HG02571 (cell line): ENCODE measurements at regions not wholly inside any gene's neighbourhood (a gene's known extent, or its start where the extent isn't known, plus 50 kb on each side); places are given as distances from the start of the nearest gene placed in this dataset.
"Not testable (repeated sequence)": the region's sequence is repeated elsewhere in the genome, so short reads cannot be mapped to it uniquely, and the experiment has no call there.

ENCODE experiments used
- ATAC-seq: cut with Tn5 transposase; IDR thresholded peaks from one replicate; pipeline ENCODE4 v1.9.1; 2021; ENCODE audit warnings: mild to moderate bottlenecking, moderate library complexity; ENCODE audit not compliant: unreplicated experiment

GRCh38 chr1:243074224-243074623 lies 180.9 kb downstream of the CEP170 start:
- ATAC-seq, result not testable (repeated sequence)

DNA sequence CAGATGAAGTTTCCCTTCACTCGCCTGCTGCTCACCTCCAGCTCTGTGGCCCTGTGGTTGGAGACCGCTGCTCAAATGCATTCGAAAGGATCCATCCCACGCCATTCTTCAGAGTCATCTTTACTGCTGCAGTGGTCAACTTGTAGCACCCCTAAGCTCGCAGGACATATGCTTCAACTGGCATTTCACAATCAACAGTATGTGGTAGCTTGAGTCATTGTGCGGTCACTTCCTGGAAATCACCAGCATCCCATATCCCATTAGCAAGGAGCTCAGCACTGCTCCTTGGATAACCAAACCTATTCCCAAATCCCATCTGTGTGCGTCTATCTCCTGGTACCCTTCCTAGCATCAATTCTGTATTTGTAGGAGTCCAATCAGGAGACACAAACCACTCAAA lies 188.0 kb downstream of the CEP170 start:
- ATAC-seq, result not testable (repeated sequence)

DNA sequence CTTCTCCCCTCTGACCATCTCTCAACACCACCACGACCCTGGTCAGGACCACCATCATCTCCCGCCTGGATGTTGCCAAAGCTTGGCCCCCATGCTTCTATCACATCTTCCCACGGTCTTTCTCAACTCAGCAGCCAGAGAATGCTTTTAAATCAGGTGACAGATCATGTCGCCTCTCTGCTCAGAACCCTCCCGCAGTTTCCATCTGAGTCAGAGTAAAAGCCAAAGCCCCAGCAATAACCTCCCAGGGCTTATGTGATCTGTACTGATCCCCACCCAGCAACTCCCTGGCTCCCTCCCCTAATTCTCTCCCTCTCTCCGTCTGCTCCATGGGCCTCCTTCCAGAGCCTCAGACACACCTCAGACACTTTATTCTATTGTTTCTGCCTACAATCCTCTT lies 193.1 kb downstream of the CEP170 start:
- ATAC-seq, result not testable (repeated sequence)

DNA sequence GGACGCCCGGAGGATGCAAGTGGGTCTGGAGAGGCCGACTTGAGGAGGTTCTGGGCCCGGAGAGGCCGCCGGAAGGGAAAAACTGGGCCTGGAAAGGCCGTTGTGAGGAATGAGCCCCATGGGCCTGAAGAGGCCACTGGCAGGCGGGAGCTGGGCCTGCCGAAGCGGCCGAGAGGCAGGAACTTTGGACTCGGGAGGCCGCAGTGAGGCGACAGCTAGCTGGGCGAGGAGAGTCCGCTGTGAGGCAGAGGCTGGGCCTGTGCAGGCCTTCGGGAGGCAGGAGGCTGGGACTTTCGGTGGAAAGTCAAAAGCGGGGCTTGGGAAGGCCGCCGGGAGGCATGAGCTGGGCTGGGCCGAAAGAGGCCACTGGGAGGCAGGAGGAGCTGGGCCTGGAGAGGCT lies 199.6 kb downstream of the CEP170 start:
- not testable (repeated sequence) for ATAC-seq

GRCh38 chr1:243055091-243055490 lies 200.0 kb downstream of the CEP170 start:
- ATAC-seq, result not testable (repeated sequence)

DNA sequence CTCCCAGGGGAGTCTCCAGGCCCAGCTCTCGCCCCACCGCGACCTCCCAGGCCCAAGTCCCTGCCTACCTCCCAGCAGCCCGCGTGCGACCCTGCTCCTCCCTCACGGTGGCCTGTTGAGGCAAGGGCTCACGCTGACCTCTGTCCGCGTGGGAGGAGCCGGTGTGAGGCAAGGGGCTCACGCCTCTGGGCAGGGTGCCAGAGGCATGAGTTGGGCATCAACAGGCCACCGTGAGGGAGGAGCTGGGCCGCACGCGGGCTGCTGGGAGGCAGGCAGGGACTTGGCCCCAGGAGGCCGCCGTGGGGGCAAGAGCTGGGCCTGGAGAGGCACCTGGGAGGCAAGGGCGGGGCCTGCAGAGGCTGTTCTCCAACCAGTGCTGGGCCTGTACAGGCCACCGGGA lies 200.4 kb downstream of the CEP170 start:
- ATAC-seq, result not testable (repeated sequence)

- ATAC-seq, result not testable (repeated sequence)
These were observed 202.0 kb downstream of the CEP170 start for GRCh38 chr1:243053048-243053447.

DNA sequence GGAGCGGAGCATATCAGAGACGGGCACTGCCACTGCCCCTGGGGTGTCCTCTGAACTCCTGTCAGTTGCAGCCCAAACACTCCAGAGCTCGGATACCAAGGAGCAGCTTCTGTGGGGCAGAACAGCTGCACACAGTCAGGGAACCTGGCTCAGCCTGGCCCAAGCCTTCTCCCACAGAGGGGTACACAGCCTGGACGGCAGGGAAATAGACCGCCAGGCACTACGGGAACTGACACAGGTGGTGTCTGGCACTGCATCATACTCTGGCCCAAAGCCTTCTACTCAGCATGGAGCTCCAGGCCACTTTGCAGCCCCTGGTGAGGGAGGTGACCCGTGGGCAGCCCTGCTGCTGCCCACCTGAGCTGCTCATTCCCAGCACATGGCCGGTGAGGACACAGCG lies 204.5 kb downstream of the CEP170 start:
- not testable (repeated sequence) for ATAC-seq

- ATAC-seq, result not testable (repeated sequence)
These were observed 205.4 kb downstream of the CEP170 start for GRCh38 chr1:243049716-243050115.

- ATAC-seq, result not testable (repeated sequence)
These were observed 233.7 kb downstream of the CEP170 start for GRCh38 chr1:243021365-243021764.

GRCh38 chr1:243019030-243019635 lies 235.9 kb downstream of the CEP170 start:
- ATAC-seq, result not testable (repeated sequence)

DNA sequence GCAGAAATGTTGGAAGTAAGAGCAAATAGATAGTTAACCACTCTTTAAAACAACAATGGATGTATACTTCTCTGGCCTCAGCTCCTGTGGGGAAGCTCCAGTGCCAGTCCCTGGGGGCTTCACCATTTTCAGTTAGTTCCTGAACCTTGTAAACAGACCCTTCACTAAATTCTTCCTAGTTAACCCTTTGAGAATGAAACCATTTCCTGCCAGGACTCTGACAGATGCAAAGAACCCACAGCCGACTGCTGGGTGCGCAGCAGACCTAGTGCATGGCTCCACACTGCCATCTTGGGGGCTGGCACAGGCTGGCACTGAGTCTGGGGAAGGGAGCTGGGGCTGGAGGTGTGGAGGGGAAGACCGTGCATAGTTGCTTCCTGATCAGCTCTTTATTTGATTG lies 244.4 kb downstream of the CEP170 start:
- ATAC-seq, result not testable (repeated sequence)

DNA sequence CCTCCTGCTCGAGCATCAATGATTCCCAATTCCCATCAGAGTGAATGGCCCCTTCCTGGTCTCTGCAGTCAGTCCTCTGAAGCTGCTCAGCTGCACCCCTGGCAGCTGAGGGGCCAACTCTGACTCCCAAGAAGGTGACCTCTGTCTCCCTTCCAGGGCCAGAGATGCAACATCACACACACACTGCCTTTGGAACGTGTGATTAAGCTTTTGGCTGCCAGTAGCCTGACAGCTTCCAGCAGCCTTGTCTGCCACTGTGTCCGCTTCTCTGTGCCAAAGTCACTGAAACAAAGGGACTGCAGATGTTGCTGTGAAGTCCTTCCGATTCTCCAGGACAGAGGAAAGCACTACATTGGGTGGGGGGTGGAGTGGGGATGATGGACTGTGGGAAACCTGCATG lies 254.1 kb downstream of the CEP170 start:
- not testable (repeated sequence) for ATAC-seq

GRCh38 chr1:242992776-242993175 lies 262.3 kb downstream of the CEP170 start:
- not testable (repeated sequence) for ATAC-seq

GRCh38 chr1:242985096-242985495 lies 270.0 kb downstream of the CEP170 start:
- ATAC-seq, result not testable (repeated sequence)

- not testable (repeated sequence) for ATAC-seq
These were observed 281.7 kb downstream of the CEP170 start for GRCh38 chr1:242973341-242973740.

GRCh38 chr1:242966892-242967291 lies 288.2 kb downstream of the CEP170 start:
- ATAC-seq, result no peak

- ATAC-seq, result not testable (repeated sequence)
These were observed 295.7 kb downstream of the CEP170 start for GRCh38 chr1:242959397-242959796.

DNA sequence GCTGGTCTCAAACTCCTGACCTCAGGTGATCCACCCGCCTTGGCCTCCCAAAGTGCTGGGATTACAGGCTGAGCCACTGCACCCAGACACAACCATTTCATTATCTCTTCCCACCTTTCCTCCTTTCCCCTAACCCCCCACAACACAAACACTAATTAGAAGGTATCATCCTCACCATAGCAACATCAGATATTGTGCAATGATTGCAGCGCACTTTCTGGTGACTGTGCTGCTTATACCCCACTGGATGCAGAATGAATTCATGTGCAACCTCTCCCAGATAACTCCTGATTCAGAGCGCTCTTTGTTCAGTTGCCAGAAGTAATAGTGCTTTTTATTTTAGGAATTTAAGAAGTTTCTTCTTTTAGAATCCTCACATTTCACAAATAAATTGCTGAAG lies 300.1 kb downstream of the CEP170 start:
- not testable (repeated sequence) for ATAC-seq

DNA sequence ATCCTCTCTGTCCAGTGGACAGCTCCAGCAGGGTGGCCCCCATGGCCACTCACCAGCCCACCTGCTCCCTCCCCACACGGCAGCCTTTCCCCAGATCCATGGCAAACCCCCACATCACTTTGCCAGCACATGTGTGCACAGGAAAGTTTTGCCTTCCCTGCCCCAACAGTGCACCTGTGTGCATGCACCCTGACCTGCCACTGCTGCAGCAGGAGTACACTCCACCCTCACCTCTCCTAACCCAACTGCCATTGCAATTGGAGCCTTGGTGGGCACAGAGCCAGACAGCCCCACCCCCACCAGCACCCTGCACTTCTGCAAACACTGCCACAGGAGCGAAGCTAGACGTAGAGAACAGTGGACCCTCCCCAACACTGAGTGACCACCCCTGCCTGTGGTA lies 308.9 kb downstream of the CEP170 start:
- no peak for ATAC-seq

GRCh38 chr1:242936725-242937124 lies 318.4 kb downstream of the CEP170 start:
- not testable (repeated sequence) for ATAC-seq

DNA sequence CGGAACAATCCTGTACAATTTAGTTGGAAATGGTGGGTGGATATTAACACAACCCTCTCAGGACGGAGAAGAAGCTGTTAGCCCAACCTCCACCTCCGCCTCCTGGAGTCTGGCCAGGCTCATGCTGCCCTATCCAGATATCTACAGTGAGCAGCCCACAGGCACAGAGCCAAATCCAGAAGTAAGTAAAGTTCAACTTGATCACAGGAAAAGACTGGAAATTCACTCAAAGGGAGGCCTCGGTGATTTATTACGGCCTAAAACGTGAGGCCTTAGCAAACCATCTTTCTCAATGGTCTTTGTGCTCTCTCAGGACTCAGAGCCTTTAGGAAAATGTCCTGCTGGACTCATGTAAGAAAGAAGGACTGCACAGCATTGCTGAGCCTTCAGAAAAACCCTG lies 330.4 kb downstream of the CEP170 start:
- ATAC-seq, result not testable (repeated sequence)

GRCh38 chr1:242923603-242924002 lies 331.5 kb downstream of the CEP170 start:
- not testable (repeated sequence) for ATAC-seq
